ENCODE measurements at regions not wholly inside any gene's neighbourhood (a gene's known extent, or its start where the extent isn't known, plus 50 kb on each side); places are given as distances from the start of the nearest gene placed in this dataset.

DNA sequence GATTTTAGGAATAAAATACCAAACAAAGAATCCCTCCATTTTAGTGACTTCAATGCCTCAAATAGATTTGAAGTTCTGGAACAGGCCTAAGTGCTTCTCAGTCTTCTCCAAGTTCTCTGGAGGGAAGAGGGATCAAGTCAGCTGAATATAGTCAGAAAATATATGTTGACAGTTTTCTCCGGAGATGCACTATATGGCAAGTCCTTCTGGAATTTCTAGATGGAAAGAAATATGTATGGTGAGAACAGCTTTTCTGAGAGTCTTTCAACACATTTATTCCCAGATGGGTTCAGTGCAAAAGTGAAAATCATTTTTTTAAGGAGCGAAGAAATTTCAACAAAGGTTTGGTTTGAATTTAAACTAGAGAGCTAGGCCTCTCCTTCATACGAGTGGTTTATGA lies 317.4 kb upstream of the SLC30A5 start:
- TF ChIP-seq MYC (IDR thresholded peaks at IDR 0.05; ENCODE audit: low read depth, low read length) = no peak
- TF ChIP-seq, protein P1, sequence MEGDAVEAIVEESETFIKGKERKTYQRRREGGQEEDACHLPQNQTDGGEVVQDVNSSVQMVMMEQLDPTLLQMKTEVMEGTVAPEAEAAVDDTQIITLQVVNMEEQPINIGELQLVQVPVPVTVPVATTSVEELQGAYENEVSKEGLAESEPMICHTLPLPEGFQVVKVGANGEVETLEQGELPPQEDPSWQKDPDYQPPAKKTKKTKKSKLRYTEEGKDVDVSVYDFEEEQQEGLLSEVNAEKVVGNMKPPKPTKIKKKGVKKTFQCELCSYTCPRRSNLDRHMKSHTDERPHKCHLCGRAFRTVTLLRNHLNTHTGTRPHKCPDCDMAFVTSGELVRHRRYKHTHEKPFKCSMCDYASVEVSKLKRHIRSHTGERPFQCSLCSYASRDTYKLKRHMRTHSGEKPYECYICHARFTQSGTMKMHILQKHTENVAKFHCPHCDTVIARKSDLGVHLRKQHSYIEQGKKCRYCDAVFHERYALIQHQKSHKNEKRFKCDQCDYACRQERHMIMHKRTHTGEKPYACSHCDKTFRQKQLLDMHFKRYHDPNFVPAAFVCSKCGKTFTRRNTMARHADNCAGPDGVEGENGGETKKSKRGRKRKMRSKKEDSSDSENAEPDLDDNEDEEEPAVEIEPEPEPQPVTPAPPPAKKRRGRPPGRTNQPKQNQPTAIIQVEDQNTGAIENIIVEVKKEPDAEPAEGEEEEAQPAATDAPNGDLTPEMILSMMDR (IDR thresholded peaks at IDR 0.05; ENCODE audit: low read depth, low read length) = no peak
- no peak for TF ChIP-seq POLR2A (IDR thresholded peaks at IDR 0.05; ENCODE audit: extremely low read depth, insufficient read length)
- TF ChIP-seq, protein P2, sequence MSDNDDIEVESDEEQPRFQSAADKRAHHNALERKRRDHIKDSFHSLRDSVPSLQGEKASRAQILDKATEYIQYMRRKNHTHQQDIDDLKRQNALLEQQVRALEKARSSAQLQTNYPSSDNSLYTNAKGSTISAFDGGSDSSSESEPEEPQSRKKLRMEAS (IDR thresholded peaks at IDR 0.05; ENCODE audit: low read depth, low read length) = no peak
